Retinal pigment epithelial cell (primary cell): ENCODE measurements at regions not wholly inside any gene's neighbourhood (a gene's known extent, or its start where the extent isn't known, plus 50 kb on each side); places are given as distances from the start of the nearest gene placed in this dataset.

Experiments used
- DNase-seq: peaks from one replicate; pipeline ENCODE4 v3.0.0-alpha.2; 2010; ENCODE audit warnings: low read depth
- H3K4me3 ChIP-seq: 2 replicates; pipeline ENCODE4 v1.5.1; 2011; ENCODE audit warnings: mild to moderate bottlenecking, low read length, control low read depth, moderate library complexity
- CTCF ChIP-seq: conservative IDR thresholded peaks from 2 replicates; pipeline ENCODE4 v1.5.1; 2011; ENCODE audit warnings: low read depth, low read length, control low read depth, inconsistent platforms

- no peak for TF ChIP-seq CTCF
- no peak overlapping the region for H3K4me3 ChIP-seq
- no peak for DNase-seq
Observed at GRCh38 chr12:92528586-92528985, 174.2 kb upstream of the PLEKHG7 start.

- TF ChIP-seq CTCF = no peak
- no peak overlapping the region for H3K4me3 ChIP-seq
- no peak for DNase-seq
Observed at GRCh38 chr12:92528097-92528496, 174.7 kb upstream of the PLEKHG7 start.

GRCh38 chr12:92524489-92524888, 178.3 kb upstream of the PLEKHG7 start:
- no peak for TF ChIP-seq CTCF
- no peak for DNase-seq

GRCh38 chr12:92520511-92520910, 182.3 kb upstream of the PLEKHG7 start:
- no peak for DNase-seq
- no peak overlapping the region for H3K4me3 ChIP-seq
- TF ChIP-seq CTCF = no peak

More at GRCh38 chr12:92524489-92524888, 178.3 kb upstream of the PLEKHG7 start:
- no peak overlapping the region for H3K4me3 ChIP-seq

- DNase-seq = no peak
- no peak for TF ChIP-seq CTCF
- no peak overlapping the region for H3K4me3 ChIP-seq
Observed at GRCh38 chr12:92519284-92519683, 183.5 kb upstream of the PLEKHG7 start.

GRCh38 chr12:92518071-92518470, 184.7 kb upstream of the PLEKHG7 start:
- no peak overlapping the region for H3K4me3 ChIP-seq
- DNase-seq = no peak
- TF ChIP-seq CTCF = no peak

- no peak for TF ChIP-seq CTCF
- DNase-seq = no peak
- no peak overlapping the region for H3K4me3 ChIP-seq
Observed at GRCh38 chr12:92516277-92516600, 186.6 kb upstream of the PLEKHG7 start.
